Endothelial cell of umbilical vein (primary cell): ENCODE measurements at regions not wholly inside any gene's neighbourhood (a gene's known extent, or its start where the extent isn't known, plus 50 kb on each side); places are given as distances from the start of the nearest gene placed in this dataset.

ENCODE experiments used
- BruUV-seq: library from RNA; stranded (reverse); fragments of 400-500 nt; replicated peaks from 2 replicates; lab custom pipeline; 2021; lab: Mats Ljungman, UMichigan
- CTCF ChIA-PET: fragments of 300-600, 350-600 bp; sonication (Branson Sonifier 250); formaldehyde crosslinking; loops from one replicate; lab custom pipeline; 2021; ENCODE audit warnings: antibody characterized with exemption, inconsistent platforms; lab: Charles Lee
- POLR2A ChIA-PET: fragments of 300-600, 350-600 bp; sonication (Branson Sonifier 250); formaldehyde crosslinking; loops from one replicate; lab custom pipeline; 2021; ENCODE audit warnings: antibody characterized with exemption, inconsistent platforms; lab: Charles Lee
- DNase-seq: peaks from one replicate; pipeline ENCODE4 v3.0.0-alpha.2; 2011; ENCODE audit warnings: low read depth, low spot score
- FAIRE-seq: peaks from 2 replicates; lab custom pipeline; 2011; peaks lifted over from hg19 to GRCh38; lab: Jason Lieb, UNC
- H2AFZ ChIP-seq: 2 replicates; pipeline ENCODE4 v1.6.0; 2012; ENCODE audit warnings: low read depth, low read length, control low read depth, inconsistent platforms
- H3K27ac ChIP-seq: 2 replicates; pipeline ENCODE4 v1.5.1; 2011; ENCODE audit warnings: low read depth, mild to moderate bottlenecking, control low read depth, low read length, moderate library complexity; ENCODE audit not compliant: insufficient read depth
- H3K27me3 ChIP-seq, 2 experiments: 2 replicates each; pipeline versions ENCODE4 v1.6.0 to v1.6.1; 2011; ENCODE audit warnings: low read length in 2 of 2, mixed read lengths in 1 of 2; ENCODE audit not compliant: control insufficient read depth in 2 of 2, insufficient read depth in 2 of 2
- H3K36me3 ChIP-seq, 2 experiments: 2 replicates in 1 of 2; 3 replicates in 1 of 2; pipeline ENCODE4 v1.5.1; 2011; ENCODE audit warnings: low read length in 2 of 2, mild to moderate bottlenecking in 1 of 2, moderate library complexity in 1 of 2; ENCODE audit not compliant: control insufficient read depth in 2 of 2, insufficient read depth in 2 of 2; ENCODE audit errors: extremely low read depth in 1 of 2
- H3K4me1 ChIP-seq: 3 replicates; pipeline ENCODE4 v1.5.1; 2011; ENCODE audit warnings: mild to moderate bottlenecking, low read length; ENCODE audit not compliant: control insufficient read depth, insufficient read depth; ENCODE audit errors: extremely low read depth
- H3K4me2 ChIP-seq: 2 replicates; pipeline ENCODE4 v1.6.1; 2011; ENCODE audit warnings: low read length, control low read depth, mixed read lengths; ENCODE audit not compliant: insufficient read depth
- H3K4me3 ChIP-seq, 3 experiments: fragments of 200-600 bp in 1 of 3; sonication (generic), shearing (Covaris generic) in 1 of 3; replicated peaks in 1 of 3; 2 replicates each; pipeline ENCODE4 v1.5.1; 2011 to 2016; ENCODE audit warnings: control low read depth in 3 of 3, low read length in 3 of 3, mild to moderate bottlenecking in 2 of 3, inconsistent platforms in 1 of 3, low read depth in 1 of 3, moderate library complexity in 1 of 3; ENCODE audit not compliant: insufficient read depth in 1 of 3
- H3K79me2 ChIP-seq: 2 replicates; pipeline ENCODE4 v1.6.0; 2012; ENCODE audit warnings: low read length, inconsistent platforms; ENCODE audit not compliant: control insufficient read depth, insufficient read depth
- H3K9ac ChIP-seq: replicated peaks from 2 replicates; pipeline ENCODE3; 2011; ENCODE audit warnings: low read length, control low read depth; ENCODE audit not compliant: insufficient read depth; ENCODE audit errors: extremely low read depth
- H3K9me1 ChIP-seq: replicated peaks from 3 replicates; pipeline ENCODE4 v1.6.0; 2011; ENCODE audit warnings: mild to moderate bottlenecking, low read length; ENCODE audit not compliant: control insufficient read depth, insufficient read depth; ENCODE audit errors: extremely low read depth
- H3K9me3 ChIP-seq: replicated peaks from 2 replicates; pipeline ENCODE4 v1.5.1; 2012; ENCODE audit warnings: low read length, inconsistent platforms; ENCODE audit not compliant: control insufficient read depth, insufficient read depth
- H4K20me1 ChIP-seq: replicated peaks from 2 replicates; pipeline ENCODE3; 2011; ENCODE audit warnings: mild to moderate bottlenecking, low read length; ENCODE audit not compliant: control insufficient read depth, insufficient read depth; ENCODE audit errors: extremely low read depth
- CTCF ChIP-seq, 2 donors: IDR thresholded peaks; 1 replicate in 1 of 2; 2 replicates in 1 of 2; pipeline ENCODE4 v1.5.1; 2011; ENCODE audit warnings: low read length in 2 of 2, mild to moderate bottlenecking in 2 of 2, moderate library complexity in 2 of 2, control low read depth in 1 of 2, inconsistent platforms in 1 of 2, low read depth in 1 of 2; ENCODE audit not compliant: insufficient read depth in 1 of 2; ENCODE audit errors: extremely low read depth in 1 of 2
- EZH2 ChIP-seq: IDR thresholded peaks from 2 replicates; pipeline ENCODE4 v1.6.1; 2012; ENCODE audit warnings: borderline replicate concordance, low read depth, mild to moderate bottlenecking, moderate library complexity, low read length, inconsistent platforms; ENCODE audit not compliant: severe bottlenecking
- FOS ChIP-seq: IDR thresholded peaks from 2 replicates; pipeline ENCODE4 v1.6.1; 2011; ENCODE audit warnings: mild to moderate bottlenecking, low read length, moderate library complexity, borderline replicate concordance; ENCODE audit not compliant: insufficient read depth
- GATA2 ChIP-seq: IDR thresholded peaks from 2 replicates; pipeline ENCODE4 v1.7.0; 2011; ENCODE audit warnings: low read depth, mild to moderate bottlenecking, moderate library complexity, mixed read lengths, low read length; ENCODE audit not compliant: insufficient read length, insufficient read depth
- JUN ChIP-seq: IDR thresholded peaks from 2 replicates; pipeline ENCODE4 v1.6.1; 2011; ENCODE audit warnings: borderline replicate concordance, low read depth; ENCODE audit not compliant: insufficient read length, insufficient read depth
- MAX ChIP-seq: IDR thresholded peaks from 2 replicates; pipeline ENCODE4 v1.6.1; 2011; ENCODE audit not compliant: insufficient read depth, insufficient read length
- MYC ChIP-seq: IDR thresholded peaks from one replicate; pipeline ENCODE4 v1.6.1; 2011; ENCODE audit warnings: mild to moderate bottlenecking, low read depth, low read length
- POLR2A ChIP-seq: IDR thresholded peaks from 2 replicates; pipeline ENCODE4 v1.6.1; 2012; ENCODE audit warnings: low read depth, mild to moderate bottlenecking, control low read depth, low read length
- POLR2AphosphoS5 ChIP-seq: IDR thresholded peaks from 2 replicates; pipeline ENCODE4 v1.6.1; 2012; ENCODE audit warnings: low read depth, mild to moderate bottlenecking, control low read depth, low read length, moderate library complexity; ENCODE audit not compliant: insufficient read depth
- dilution Hi-C: fragments of 300-500 bp; cut with MboI; formaldehyde crosslinking; loops from one replicate; pipeline ENCODE4 v1.15.0; 2019; ENCODE audit warnings: low sequenced_read_pairs; ENCODE audit not compliant: extremely low pct_ligation_motif_present
- intact Hi-C: fragments of 100-400 bp; cut with micrococcal nuclease; formaldehyde crosslinking; loops from one replicate; pipeline ENCODE4 v1.10.0; 2022

- dilution Hi-C loops (no loop called here), intact Hi-C loops (loop anchor here (2.0 kb wide), 1 partner anchor 38 kb away; no protein-coding TSS in a partner anchor)
- Histone ChIP-seq H3K27ac (peak overlapping the region; percentile 5), H3K4me2 (peak overlapping the region; percentile 23), H3K27me3 (no peaks in the 10 kb centered on the region), H3K79me2 (no peaks in the 10 kb centered on the region), H3K9ac (no peak overlapping the region), H3K4me1 (peaks cover 35% of the 10 kb centered on the region), H2AFZ (no peak overlapping the region), H3K4me3 (no peak overlapping the region), H3K9me1 (no peaks in the 10 kb centered on the region), H4K20me1 (no peaks in the 10 kb centered on the region), H3K9me3 (no peaks in the 10 kb centered on the region), H3K36me3 (no peaks in the 10 kb centered on the region)
- peak; percentile 64 for DNase-seq
- FAIRE-seq, result no peak
- no TSS peak for BruUV-seq
- TF ChIP-seq MAX (no peak), GATA2 (no peak), JUN (no peak), EZH2 (no peak), FOS (no peak), POLR2A (no peak), POLR2AphosphoS5 (no peak), CTCF (IDR thresholded peaks at IDR 0.05; ENCODE audit: extremely low read depth in 1 of 2, insufficient read depth in 1 of 2, low read depth in 1 of 2, low read length in 2 of 2) (no peak), MYC (no peak)
- POLR2A ChIA-PET, result no interaction called here
- CTCF ChIA-PET, result interaction anchor here (1.1 to 1.7 kb wide), 4 partner anchors 20 to 367 kb away, joined by 3 to 6 read pairs (median 4); no protein-coding TSS in a partner anchor
These were observed 89.5 kb upstream of the C1orf21 start for GRCh38 chr1:184297244-184297750.
